A549 (cell line): ENCODE measurements at regions not wholly inside any gene's neighbourhood (a gene's known extent, or its start where the extent isn't known, plus 50 kb on each side); places are given as distances from the start of the nearest gene placed in this dataset.
"Not testable (repeated sequence)": the region's sequence is repeated elsewhere in the genome, so short reads cannot be mapped to it uniquely, and the experiment has no call there.

Experiments used
- CBX8 ChIP-seq: fragments of 200-600 bp; sonication (generic); IDR thresholded peaks from 2 replicates; pipeline ENCODE4 v1.6.1; 2016
- CEBPB ChIP-seq, 2 experiments: fragments of >200 bp in 1 of 2; sonication (Bioruptor Twin) in 1 of 2; formaldehyde crosslinking in 1 of 2; IDR thresholded peaks; 2 replicates each; pipeline ENCODE4 v1.6.1; 2012 to 2016
- CHD2 ChIP-seq: fragments of 150-350 bp; IDR thresholded peaks from 2 replicates; pipeline ENCODE4 v1.6.1; 2014; ENCODE audit warnings: low read length; ENCODE audit not compliant: partially characterized antibody
- CTCF ChIP-seq: fragments of >200 bp; sonication (Bioruptor Twin); formaldehyde crosslinking; IDR thresholded peaks from 3 replicates; pipeline ENCODE4 v1.5.1; 2016
- EHF ChIP-seq: fragments of 250-450 bp; sonication (Bioruptor Pico); IDR thresholded peaks from 2 replicates; pipeline ENCODE4 v1.5.0; 2020; ENCODE audit warnings: mild to moderate bottlenecking
- MAX ChIP-seq: IDR thresholded peaks from 2 replicates; pipeline ENCODE4 v1.6.1; 2012
- MYC ChIP-seq: IDR thresholded peaks from 2 replicates; pipeline ENCODE4 v1.6.1; 2012; ENCODE audit warnings: mild to moderate bottlenecking, inconsistent platforms, low read length, improper control_type of control experiment, borderline replicate concordance
- POLR2A ChIP-seq: IDR thresholded peaks from 2 replicates; pipeline ENCODE4 v1.6.1; 2012; ENCODE audit warnings: mild to moderate bottlenecking, low read length
- RAD21 ChIP-seq, 2 experiments: fragments of >200 bp in 1 of 2; sonication (Bioruptor Twin) in 1 of 2; formaldehyde crosslinking in 1 of 2; IDR thresholded peaks in 1 of 2; conservative IDR thresholded peaks in 1 of 2; 2 replicates in 1 of 2; 3 replicates in 1 of 2; pipeline ENCODE4 v1.6.1; 2012 to 2018; ENCODE audit warnings: inconsistent platforms in 1 of 2
- RFX5 ChIP-seq: fragments of 450-650 bp; IDR thresholded peaks from 2 replicates; pipeline ENCODE4 v1.7.1; 2014; ENCODE audit warnings: antibody characterized with exemption, mild to moderate bottlenecking, moderate library complexity
- RNF2 ChIP-seq: fragments of 200-600 bp; sonication (generic); IDR thresholded peaks from 2 replicates; pipeline ENCODE4 v1.6.1; 2016; ENCODE audit warnings: low read depth, mild to moderate bottlenecking, antibody characterized with exemption, moderate library complexity, borderline replicate concordance
- TP53 ChIP-seq: fragments of 250-450 bp; sonication (Bioruptor Pico); IDR thresholded peaks from 2 replicates; pipeline ENCODE4 v1.5.0; 2021; ENCODE audit warnings: mild to moderate bottlenecking, moderate library complexity

- not testable (repeated sequence) for TF ChIP-seq CTCF; RFX5; POLR2A; MYC; CEBPB (IDR thresholded peaks at IDR 0.05); TP53 (CRISPR knock-in tag); RAD21 (conservative IDR thresholded peaks at IDR 0.05 in 1 of 2, IDR thresholded peaks at IDR 0.05 in 1 of 2); RNF2; MAX; CBX8; EHF; CHD2
Measured at GRCh38 chr5:34371817-34372216, 284.3 kb upstream of the RAI14 start.
